GM19238 (cell line): ENCODE measurements at regions not wholly inside any gene's neighbourhood (a gene's known extent, or its start where the extent isn't known, plus 50 kb on each side); places are given as distances from the start of the nearest gene placed in this dataset.
"Not testable (repeated sequence)": the region's sequence is repeated elsewhere in the genome, so short reads cannot be mapped to it uniquely, and the experiment has no call there.

Experiments
- DNase-seq: peaks from one replicate; pipeline ENCODE4 v3.0.0; 2011; ENCODE audit warnings: low spot score; ENCODE audit not compliant: insufficient read length

DNA sequence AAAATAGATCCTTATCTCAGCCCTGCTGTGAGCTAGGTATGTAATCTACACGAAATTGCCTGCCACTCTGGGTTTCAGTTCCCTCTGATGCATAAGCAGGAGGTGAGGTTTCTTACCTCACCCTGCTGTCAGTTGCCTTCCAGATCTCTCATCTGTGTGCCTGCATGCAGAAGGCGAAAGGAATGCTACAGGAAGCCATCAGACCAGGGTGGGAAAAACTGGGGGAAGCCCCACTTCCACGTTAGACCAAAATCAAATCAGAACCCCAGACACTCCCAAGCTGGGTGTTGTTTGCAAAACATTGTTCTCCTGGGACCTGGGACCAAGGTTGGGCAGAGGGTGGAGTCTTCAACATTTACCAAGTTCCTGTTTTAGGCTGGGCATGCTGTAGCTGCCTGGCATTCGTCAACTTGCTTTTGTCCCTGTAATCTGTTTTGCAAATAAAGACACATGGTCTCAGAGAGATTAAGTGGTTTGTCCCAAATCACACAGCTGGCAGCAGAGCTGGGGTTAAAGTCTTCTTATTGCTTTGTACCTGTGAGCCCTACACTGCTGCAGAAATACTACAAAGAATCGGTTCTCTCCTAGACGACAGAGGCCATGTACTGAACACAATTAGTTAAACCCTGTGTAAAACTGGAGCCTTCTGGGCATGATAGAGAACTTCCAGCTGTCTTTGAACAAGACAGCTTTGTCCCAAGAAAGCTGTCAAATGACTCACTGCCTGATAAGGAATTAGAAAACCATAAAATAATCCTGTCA is 389.7 kb upstream of the RUNX1 start:
- no peak for DNase-seq

DNA sequence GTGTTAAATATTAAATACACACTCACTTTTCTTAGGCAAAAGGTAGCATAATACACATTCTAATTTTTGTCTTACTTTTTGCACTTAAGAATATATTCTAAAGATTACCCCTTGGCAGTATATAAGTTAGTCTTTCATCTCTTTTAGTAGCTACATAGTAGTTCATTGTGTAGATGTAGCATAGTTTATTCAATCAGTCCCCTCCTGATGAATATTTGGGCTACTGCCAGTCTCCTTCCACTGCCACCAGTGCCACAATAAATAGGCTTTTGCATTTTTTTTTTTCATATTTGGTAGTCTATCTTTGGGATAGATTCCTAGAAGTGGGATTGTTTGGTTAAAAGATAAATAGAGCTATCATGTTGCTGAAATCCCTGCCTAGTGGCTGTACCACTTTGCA is 388.8 kb upstream of the RUNX1 start:
- DNase-seq = no peak

DNA sequence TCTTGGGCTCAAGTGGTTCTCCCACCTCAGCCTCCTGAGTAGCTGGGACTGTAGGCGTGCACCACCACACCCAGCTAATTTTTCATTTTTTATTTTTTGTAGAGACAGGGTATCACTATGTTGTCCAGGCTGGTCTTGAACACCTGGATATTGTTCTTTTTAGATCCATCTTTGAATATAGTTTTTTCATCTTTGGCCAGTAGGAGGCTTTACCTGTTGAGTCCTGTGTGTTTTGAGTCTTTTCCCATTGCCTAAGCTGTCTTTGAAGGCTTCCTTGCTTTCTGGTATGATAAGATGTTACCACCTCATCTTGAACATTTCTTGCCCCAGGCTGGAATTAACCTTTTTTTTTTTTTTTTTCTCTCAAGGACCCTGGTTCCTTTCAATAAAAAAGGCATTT is 387.8 kb upstream of the RUNX1 start:
- DNase-seq = no peak

DNA sequence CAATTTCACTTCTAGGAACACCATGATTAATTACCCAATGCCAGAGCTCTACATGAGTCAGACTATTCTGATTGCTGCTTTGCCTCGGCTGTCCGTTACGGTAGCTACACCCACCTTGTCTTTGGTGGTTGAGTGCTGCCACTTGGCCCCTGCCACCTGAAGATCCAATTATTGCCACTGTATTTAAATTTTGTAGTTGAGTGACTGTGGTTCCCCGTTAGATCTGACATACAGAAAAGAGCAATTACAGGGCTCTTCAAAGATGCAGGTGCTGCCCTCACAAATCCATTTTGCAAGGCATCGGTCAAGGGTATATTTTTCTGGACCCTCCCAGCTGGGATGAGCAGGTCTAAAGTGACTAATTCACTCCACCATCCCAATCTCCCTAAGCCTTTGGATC is 383.5 kb upstream of the RUNX1 start:
- DNase-seq = not testable (repeated sequence)

DNA sequence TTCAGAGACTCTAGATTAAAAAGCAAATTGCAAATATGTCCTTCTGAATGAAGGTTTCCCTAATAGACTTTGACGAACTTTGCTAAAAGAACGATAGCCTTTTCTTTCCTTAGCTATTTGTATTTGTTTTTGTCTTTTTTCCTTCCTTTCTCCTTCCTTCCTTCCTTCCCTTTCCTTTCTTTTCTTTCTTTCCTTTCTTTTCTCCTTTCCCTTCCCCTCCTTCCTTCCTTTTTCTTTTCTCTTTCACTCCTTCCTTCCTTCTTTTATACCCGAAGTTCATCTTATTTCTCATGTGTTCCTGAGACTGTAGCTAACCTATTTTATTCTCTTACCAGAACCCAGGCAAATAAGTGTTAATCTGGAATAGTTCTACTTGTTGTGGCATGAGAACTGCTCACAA is 381.2 kb upstream of the RUNX1 start:
- DNase-seq = no peak

DNA sequence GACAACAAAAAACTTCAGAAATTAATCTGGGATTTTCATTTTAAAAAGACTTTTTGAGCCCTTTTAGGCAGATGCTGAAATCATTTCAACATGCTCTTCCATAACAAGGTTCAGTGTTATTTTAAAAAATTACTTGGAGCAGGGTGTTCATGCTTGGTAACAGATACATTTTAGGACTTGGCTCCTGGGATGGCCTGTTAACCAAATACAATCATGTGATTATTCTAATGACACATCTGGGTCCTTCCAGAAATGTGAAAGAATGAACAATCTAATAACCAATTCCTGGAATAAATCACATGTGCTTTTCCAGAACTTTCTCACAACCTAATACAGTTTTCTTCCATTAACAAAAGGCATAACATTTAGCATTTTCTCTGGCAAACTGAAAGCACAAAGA is 379.8 kb upstream of the RUNX1 start:
- no peak for DNase-seq

DNA sequence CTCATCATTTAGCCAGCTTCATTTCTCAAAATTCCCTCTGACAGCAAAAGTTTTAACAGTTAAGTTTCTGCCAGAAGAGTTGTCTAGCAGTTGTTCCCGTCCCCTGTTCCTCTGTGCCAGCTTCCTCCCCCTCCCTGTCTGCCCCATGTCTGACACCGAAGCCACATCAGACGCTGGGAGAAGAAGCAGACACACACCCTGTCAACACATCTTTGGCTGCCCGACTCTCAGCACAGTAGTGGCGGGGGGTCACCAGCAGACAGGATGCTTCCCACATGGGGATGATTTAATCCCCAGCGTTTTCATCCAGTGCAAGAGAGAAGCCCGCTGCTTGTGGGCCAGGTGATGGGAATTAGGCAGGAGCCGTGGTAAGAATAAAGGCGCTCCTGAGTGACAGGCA is 379.4 kb upstream of the RUNX1 start:
- DNase-seq = no peak

DNA sequence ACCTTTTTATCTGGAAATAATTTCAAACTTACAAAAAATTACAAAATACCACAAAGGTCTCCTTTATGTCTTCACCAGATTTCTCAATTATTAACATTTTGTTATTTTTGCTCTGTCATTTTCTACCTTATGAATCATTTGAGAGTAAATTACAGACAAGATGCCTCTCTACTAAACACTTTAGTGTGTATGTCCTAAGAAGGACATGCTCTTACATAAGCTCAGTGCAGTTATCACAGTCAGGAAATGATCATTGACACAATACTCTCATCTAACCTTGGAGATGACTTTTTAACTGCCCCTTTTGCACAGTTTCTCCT is 378.9 kb upstream of the RUNX1 start:
- no peak for DNase-seq

DNA sequence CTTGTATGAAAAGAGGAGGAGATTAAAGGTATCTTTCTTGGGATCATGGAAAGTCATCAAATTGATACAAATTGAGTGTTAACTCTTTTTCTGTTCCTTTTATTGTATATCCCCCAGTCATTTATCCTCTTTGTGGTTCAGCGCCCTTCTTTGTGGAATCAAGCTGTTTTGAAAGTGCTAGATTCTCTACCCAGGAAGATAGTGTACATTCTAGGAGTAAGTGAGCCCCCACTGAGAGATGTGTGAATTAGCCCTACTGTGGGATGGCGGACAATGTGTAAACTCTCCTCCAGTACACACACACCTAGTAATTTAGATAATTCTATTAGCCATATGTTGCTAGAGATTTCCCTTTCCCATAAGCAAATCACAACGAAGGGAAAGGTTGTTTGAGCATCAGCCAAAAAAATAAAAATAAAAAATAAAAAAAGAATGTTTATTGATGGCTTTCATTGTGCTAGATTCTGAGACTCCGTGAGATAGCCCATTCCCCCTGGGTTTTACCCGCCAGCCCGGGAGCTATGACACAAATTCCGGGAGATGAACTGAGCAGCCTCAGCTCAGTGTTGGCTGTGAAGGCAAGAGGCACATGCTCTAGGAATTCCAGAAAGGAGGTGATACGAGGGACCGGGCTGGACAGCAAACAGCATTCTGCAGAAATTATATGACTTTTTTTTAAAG is 378.4 kb upstream of the RUNX1 start:
- DNase-seq = no peak

DNA sequence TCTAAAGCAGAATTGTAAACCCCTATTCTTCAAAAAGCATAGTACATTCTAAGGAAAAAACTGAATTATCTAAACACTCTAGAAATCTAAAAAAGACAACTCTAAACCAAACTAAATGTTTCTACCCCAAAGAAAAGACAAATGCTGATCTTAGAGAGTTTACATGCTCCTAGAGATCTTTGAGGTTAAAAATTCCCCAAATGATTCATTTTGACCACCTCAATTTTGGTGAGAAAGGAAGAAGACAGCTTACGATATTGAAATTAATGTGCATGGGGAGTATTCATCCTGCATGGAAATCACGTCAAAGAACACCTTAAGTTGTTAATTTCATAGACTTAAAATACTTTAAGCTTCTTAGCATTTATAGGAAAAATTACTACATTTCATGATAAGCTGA is 377.8 kb upstream of the RUNX1 start:
- no peak for DNase-seq

DNA sequence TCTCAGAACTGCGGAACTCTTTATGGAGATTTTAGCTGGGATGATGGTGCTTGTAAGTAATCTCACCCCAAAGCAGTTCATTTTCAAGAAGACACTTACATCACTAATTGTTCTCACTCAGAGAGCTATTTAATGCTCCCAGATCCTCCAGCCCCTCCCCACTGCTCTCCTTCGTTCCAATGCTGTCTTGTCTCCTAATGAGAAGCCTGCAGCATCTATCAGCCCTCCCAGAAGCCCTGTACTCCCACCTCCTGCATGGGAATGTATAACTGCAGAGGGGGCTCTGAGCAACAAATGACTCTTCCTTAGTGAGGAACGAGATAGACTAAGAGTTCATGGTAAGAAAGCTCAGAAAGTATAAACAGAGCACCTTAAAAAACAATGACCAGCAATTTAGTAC is 377.4 kb upstream of the RUNX1 start:
- DNase-seq = no peak

DNA sequence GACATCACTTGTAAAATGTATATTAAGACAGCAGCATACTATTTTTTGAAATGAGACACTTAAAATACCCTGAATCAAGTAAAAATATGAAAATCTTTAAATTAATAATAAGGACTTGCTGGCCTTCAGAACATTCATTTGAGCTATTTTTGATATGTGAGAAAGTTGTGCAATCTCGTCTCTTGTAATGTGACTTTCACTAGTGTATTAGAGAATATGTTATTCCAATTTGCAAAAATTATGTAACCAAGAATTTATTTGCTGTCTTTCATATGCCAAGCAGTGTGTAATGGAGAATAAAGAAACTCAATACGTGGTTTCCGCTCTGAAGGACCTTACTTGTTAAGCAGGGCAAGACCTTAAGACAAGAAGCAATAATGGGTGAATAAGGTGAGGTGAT is 375.0 kb upstream of the RUNX1 start:
- no peak for DNase-seq

DNA sequence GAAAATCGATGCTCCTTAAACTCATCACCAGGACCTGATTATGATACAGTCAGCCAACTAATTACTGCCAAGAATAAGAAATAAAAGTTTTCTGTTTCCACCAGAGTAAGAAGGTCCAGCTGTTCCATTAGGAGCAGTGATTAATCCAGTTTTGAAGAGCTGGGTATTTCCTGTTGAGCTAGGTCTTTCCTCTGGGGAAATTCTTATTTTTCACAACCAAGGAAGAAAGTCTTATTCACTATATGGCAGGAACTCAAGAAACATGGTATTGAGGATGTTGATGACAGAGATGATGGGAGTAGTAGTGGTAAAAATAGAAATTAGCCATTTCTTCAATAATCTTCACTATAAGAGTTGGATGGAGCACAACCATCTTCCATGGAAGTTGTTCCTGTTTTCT is 374.6 kb upstream of the RUNX1 start:
- no peak for DNase-seq

DNA sequence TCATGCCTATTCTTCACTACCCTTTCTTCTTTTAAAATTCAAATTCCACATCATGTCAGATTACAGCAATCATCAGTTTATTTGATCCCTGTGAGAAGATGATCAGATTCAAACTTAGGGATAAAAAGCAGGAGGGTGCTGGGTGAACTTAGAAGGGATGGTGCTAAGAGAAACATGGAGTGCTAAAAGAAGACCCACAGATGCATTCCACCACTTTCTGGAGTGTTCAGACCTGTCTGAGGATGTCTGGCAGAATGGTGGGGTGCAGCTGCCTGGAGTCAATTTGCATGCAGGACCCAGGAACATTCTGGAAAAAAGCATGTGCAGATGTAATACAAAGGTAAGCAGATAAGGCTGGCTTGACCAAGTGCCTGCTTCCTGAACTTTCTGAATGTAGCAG is 372.9 kb upstream of the RUNX1 start:
- DNase-seq = no peak

DNA sequence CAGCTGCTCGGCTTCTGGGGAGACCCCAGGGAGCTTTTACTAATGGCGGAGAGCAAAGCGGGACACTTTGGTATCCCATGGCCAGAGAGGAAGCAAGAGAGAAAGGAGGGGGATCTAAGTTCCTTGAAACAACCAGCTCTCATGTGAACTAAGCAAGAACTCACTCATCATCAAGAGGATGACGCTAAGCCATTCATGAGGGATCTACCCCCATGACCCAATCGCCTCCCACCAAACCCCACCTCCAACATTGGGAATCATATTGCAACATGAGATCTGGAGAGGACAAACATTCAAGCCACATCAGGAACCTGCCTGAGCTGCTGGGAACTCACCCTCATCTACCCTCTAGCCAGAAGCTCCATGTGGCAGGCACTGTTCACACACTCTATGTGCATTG is 372.1 kb upstream of the RUNX1 start:
- DNase-seq = no peak

DNA sequence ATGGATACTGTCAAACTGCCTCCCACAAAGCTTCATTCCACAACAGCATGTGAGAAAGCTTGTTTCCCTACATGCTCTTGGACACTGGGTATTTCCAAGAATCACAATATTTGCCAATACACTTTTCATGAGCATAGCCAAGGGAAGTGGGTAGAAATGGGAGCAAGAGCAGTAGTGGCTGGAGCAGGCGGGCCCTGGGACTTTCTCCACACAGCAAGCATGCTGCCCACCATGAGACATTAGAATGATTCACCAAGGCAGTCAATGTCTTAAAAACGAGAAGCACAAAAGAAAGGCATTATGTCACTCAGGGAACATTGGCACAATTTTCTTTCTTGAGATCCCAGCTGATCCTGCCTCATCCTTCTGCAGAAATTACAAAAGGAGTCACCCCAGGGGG is 371.6 kb upstream of the RUNX1 start:
- DNase-seq = no peak

DNA sequence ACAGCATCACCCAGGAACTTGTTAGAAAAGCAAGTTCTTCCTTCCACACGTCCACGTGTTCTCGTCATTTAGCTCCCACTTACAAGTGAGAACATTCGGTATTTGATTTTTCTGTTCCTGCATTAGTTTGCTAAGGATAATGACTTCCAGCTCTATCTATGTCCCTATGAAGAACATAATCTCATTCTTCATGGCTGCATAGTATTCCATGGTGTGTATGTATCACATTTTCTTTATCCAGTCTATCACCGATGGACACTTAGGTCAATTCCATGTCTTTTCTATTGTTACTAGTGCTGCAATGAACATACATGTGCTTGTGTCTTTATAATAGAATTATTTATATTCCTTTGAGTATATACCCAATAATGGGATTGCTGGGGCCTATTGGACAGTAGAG is 368.7 kb upstream of the RUNX1 start:
- no peak for DNase-seq

DNA sequence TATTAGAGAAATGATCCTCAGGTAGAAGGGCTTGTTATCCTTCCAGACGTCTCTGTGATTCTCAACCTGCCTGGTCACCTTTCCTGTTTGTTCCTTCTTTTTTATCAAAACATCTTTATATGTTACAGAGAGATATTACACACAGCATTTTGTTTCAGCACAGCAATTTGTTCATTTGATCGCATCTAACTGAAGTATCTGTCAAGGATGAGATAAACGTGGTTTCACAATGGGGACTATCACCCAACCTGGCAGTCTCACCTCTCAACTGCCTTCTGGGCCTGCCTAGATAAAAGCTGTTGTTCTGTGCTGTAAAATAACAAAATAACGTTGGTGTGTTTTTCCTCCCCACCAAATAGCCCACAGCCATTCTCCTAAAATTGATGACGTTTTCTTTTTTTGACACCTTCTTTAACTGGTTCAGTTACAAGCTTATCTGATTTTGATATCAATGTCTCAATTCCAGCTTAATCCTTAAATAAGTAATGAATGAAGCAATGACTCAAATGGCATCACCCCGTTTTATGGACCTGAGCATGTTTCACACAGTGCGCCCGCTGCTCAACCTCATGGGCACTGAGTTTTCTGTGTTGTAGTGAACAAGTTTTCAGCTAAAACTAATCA is 367.9 kb upstream of the RUNX1 start:
- DNase-seq = no peak

DNA sequence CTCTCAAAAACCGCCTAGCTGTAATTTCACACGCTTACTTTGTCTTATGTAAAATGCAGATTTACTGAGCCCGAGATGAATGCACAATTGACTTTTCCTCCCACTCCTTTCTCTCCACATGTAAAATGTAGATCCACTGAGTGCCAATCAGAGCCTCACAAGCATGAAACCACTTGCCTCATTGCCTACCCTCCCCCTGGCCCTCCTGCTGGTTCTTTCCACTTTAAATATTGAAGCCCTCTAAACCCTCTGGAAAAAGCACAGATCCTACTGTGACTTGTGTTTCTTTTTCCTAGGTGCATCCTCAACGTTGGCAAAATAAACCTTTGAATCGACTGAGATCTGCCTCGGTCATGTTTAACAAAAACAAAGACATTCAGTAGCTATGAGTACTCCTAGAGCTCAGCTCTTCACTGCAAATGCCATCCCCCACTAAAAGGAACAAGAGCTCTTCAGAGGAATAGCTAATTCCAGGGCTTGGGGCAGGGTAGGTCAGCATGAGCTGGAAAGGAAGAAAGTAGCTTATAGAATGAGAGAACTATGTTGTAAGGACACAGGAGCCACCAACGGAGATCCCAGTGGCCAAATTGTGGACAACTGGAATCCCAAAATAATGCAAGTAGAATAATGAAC is 365.5 kb upstream of the RUNX1 start:
- DNase-seq = no peak

DNA sequence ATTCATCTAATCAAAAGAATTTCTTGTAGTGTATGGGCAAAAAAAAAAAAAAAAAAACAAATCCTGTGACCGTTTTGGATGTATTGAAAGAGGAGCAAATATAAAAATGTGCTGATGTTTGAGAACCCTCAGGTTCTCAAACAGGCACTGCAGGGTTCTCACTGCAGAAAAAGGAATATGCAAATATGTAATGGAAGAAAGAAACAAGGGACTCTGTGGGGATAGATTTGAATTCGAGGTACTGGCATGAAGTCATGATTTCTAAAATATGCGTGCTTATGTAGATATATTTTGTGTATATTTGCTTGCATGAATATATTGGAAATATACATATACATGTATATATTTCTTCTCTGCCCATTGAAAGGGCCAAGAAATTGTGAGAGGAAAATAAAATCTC is 365.0 kb upstream of the RUNX1 start:
- DNase-seq = no peak

DNA sequence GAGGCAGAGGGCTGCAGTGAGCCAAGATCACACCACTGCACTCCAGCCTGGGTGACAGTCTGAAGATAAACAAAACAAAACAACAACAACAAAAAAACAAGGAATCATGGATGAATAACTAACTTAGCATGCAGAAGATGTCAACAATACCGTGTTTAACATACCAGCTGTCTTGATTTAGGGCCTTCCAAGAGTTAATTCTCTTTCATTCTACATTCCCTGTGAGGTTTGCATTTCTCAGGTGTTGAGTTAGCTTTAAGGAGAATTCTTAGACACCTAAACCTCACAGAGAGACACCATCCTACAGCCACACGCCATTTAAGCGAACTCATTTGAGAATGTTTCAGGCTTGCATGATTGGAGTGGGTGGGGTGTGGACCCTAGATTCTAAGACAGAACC is 363.1 kb upstream of the RUNX1 start:
- DNase-seq = no peak

DNA sequence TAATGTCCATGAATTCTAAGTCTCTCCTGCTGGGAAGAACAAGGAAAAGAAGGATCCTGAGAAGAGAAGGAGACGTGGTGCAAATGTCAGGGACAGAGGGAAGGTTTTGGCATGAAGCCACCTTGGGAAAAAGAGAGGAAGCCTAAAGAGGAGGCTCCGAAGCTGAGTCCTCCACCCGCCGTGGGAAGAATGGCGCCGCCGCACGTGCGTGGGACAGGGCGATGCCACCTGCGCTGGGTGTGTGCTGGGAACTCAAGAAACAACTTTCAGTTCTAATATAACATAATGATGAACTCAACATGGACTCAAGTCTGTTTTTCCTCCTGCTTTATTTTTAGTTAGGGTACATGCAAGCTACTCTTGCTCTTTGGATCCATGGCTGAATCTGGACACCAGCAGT is 362.3 kb upstream of the RUNX1 start:
- DNase-seq = no peak

DNA sequence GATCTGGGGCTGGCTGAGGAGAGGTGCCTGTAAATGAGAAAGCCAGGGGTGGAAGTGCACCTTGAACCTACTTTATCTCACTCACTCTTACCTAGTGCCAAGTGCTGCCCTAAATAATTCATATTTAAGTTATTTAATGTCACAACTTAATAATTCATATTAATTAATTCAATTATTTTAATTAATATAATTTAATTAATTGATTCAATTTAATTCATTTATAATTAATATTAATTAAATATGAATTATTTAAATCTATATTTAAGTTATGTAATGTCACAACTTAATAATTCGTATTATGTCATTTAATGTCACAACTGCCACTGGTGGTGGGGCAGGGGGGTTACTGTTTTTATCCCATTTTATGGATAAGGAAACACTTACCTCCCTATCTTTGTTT is 361.6 kb upstream of the RUNX1 start:
- DNase-seq = no peak
